ENCODE measurements at regions not wholly inside any gene's neighbourhood (a gene's known extent, or its start where the extent isn't known, plus 50 kb on each side); places are given as distances from the start of the nearest gene placed in this dataset.

DNA sequence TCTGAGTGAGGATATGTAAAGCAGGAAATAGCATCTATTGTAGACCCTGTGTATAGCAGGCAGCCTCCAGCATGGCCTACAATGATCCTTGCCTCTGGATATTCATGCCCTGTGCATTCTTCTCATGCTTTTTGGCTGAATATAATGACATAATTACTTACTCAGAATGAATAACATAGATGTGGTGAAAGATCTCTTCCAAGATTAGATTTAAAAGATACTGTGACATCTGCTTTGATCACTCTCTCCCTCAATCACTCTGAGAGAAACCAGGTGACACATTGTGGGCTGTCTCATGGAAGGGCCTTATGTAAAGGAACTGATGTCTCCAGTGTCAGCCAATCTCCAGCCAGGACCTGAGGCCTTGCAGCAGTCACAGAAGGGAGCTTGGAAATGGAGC is 376.7 kb downstream of the DNAH5 start:
- TF ChIP-seq CTCF (IDR thresholded peaks at IDR 0.05): no peak
- no peak for TF ChIP-seq POLR2AphosphoS5 (IDR thresholded peaks at IDR 0.05)
- no peak for TF ChIP-seq POLR2A (IDR thresholded peaks at IDR 0.05)
- no peak for TF ChIP-seq EP300 (IDR thresholded peaks at IDR 0.05)
